ENCODE measurements at regions not wholly inside any gene's neighbourhood (a gene's known extent, or its start where the extent isn't known, plus 50 kb on each side); places are given as distances from the start of the nearest gene placed in this dataset.

GRCh38 chr20:43364001-43364400 lies 93.7 kb upstream of the SRSF6 start:
- TF ChIP-seq ZNF398 (tag by site-specific recombination; IDR thresholded peaks at IDR 0.05), result no peak
- TF ChIP-seq ZNF624 (tag by site-specific recombination; IDR thresholded peaks at IDR 0.05), result no peak
- TF ChIP-seq ZNF660 (tag by site-specific recombination; IDR thresholded peaks at IDR 0.05), result no peak
- TF ChIP-seq ZNF530 (tag by site-specific recombination; IDR thresholded peaks at IDR 0.05; ENCODE audit: low read depth), result no peak
- TF ChIP-seq ATF2 (tag by site-specific recombination; IDR thresholded peaks at IDR 0.05; ENCODE audit: low read depth), result no peak
- TF ChIP-seq SETDB1 (IDR thresholded peaks at IDR 0.05; ENCODE audit: insufficient read length, low read length), result no peak
- TF ChIP-seq GLI2 (tag by site-specific recombination; IDR thresholded peaks at IDR 0.05; ENCODE audit: borderline replicate concordance, low read depth), result no peak
- TF ChIP-seq ZNF37A (tag by site-specific recombination; IDR thresholded peaks at IDR 0.05), result no peak
- no peak for TF ChIP-seq ZNF311 (tag by site-specific recombination; IDR thresholded peaks at IDR 0.05; ENCODE audit: borderline replicate concordance)
- no peak for TF ChIP-seq ZNF16 (tag by site-specific recombination; IDR thresholded peaks at IDR 0.05; ENCODE audit: low read depth)
- no peak for TF ChIP-seq ZNF792 (tag by site-specific recombination; IDR thresholded peaks at IDR 0.05)
- no peak for TF ChIP-seq ZNF133 (tag by site-specific recombination; IDR thresholded peaks at IDR 0.05)
- no peak for TF ChIP-seq BCL6B (tag by site-specific recombination; IDR thresholded peaks at IDR 0.05)
- TF ChIP-seq ZNF626 (tag by site-specific recombination; IDR thresholded peaks at IDR 0.05), result no peak
- no peak for TF ChIP-seq ZNF518A (tag by site-specific recombination; conservative IDR thresholded peaks at IDR 0.05; ENCODE audit: low read depth)
- no peak for TF ChIP-seq ZIC2 (tag by site-specific recombination; IDR thresholded peaks at IDR 0.05)
- ChIA-PET CTCF (interaction anchor here (0.6 kb wide), 1 partner anchor 43 kb away, joined by 3 read pairs; no protein-coding TSS in a partner anchor), POLR2A (no interaction called here)
- H3K4me1 ChIP-seq (ENCODE audit: control insufficient read depth, insufficient read depth, low read length), result no peaks in the 10 kb centered on the region
- H3K9me3 ChIP-seq (ENCODE audit: control insufficient read depth, insufficient read depth, low read depth, low read length), result no peaks in the 10 kb centered on the region
- no peak overlapping the region for H3K27ac ChIP-seq (ENCODE audit: extremely low read depth, low read depth, low read length)
- no peak overlapping the region for H3K4me3 ChIP-seq (ENCODE audit: low read depth, low read length)
- no peaks in the 10 kb centered on the region for H3K36me3 ChIP-seq (ENCODE audit: control insufficient read depth in 2 of 2, insufficient read depth in 1 of 2, low read length in 2 of 2)

GRCh38 chr20:43363506-43363905 lies 94.2 kb upstream of the SRSF6 start:
- no peak for TF ChIP-seq ZNF510 (tag by site-specific recombination; IDR thresholded peaks at IDR 0.05; ENCODE audit: insufficient replicate concordance)
- TF ChIP-seq ZNF48 (tag by site-specific recombination; IDR thresholded peaks at IDR 0.05), result no peak
- no peaks in the 10 kb centered on the region for H3K36me3 ChIP-seq (ENCODE audit: control insufficient read depth in 2 of 2, insufficient read depth in 1 of 2, low read length in 2 of 2)
- ChIA-PET POLR2A (no interaction called here), CTCF (no interaction called here)
- no peaks in the 10 kb centered on the region for H3K4me1 ChIP-seq (ENCODE audit: control insufficient read depth, insufficient read depth, low read length)
- H3K4me3 ChIP-seq (ENCODE audit: low read depth, low read length), result no peak overlapping the region
- no peaks in the 10 kb centered on the region for H3K9me3 ChIP-seq (ENCODE audit: control insufficient read depth, insufficient read depth, low read depth, low read length)
- no peak overlapping the region for H3K27ac ChIP-seq (ENCODE audit: extremely low read depth, low read depth, low read length)

All from HEK293 (cell line).